Mesendoderm (in vitro differentiated cells): ENCODE measurements at regions not wholly inside any gene's neighbourhood (a gene's known extent, or its start where the extent isn't known, plus 50 kb on each side); places are given as distances from the start of the nearest gene placed in this dataset.

ENCODE experiments used
- DNase-seq: peaks from one replicate; pipeline ENCODE4 v3.0.0; 2013
- H2AK5ac ChIP-seq: 2 replicates; pipeline ENCODE4 v1.6.1; 2013; ENCODE audit warnings: low read length, inconsistent platforms
- H2BK120ac ChIP-seq: 2 replicates; pipeline ENCODE4 v1.6.1; 2013; ENCODE audit warnings: low read depth, mild to moderate bottlenecking, low read length, moderate library complexity, mixed read lengths
- H2BK15ac ChIP-seq: replicated peaks from 2 replicates; pipeline ENCODE4 v1.6.1; 2013; ENCODE audit warnings: low read depth, mild to moderate bottlenecking, moderate library complexity
- H2BK5ac ChIP-seq: 2 replicates; pipeline ENCODE4 v1.6.1; 2013; ENCODE audit warnings: low read length, inconsistent platforms
- H3K18ac ChIP-seq: 2 replicates; pipeline ENCODE4 v1.6.1; 2013; ENCODE audit warnings: mild to moderate bottlenecking, low read length, mixed read lengths
- H3K23ac ChIP-seq: one replicate; pipeline ENCODE4 v1.6.1; 2013; ENCODE audit warnings: low read length
- H3K27ac ChIP-seq: 2 replicates; pipeline ENCODE4 v1.5.1; 2013; ENCODE audit warnings: low read depth, mild to moderate bottlenecking, inconsistent platforms, low read length, moderate library complexity
- H3K27me3 ChIP-seq: 2 replicates; pipeline ENCODE4 v1.6.1; 2013; ENCODE audit warnings: low read length, control low read depth, mild to moderate bottlenecking, inconsistent platforms; ENCODE audit not compliant: insufficient read depth, poor library complexity
- H3K36me3 ChIP-seq: 2 replicates; pipeline ENCODE4 v1.6.1; 2013; ENCODE audit warnings: low read length, inconsistent platforms; ENCODE audit not compliant: control insufficient read depth, insufficient read depth
- H3K4ac ChIP-seq: one replicate; pipeline ENCODE4 v1.6.1; 2013; ENCODE audit warnings: low read depth, mild to moderate bottlenecking, low read length, moderate library complexity
- H3K4me1 ChIP-seq: 2 replicates; pipeline ENCODE4 v1.6.1; 2013; ENCODE audit warnings: low read depth, low read length, inconsistent platforms; ENCODE audit not compliant: control insufficient read depth
- H3K4me2 ChIP-seq: 2 replicates; pipeline ENCODE4 v1.6.1; 2013; ENCODE audit warnings: low read length
- H3K4me3 ChIP-seq: 2 replicates; pipeline ENCODE4 v1.5.1; 2013; ENCODE audit warnings: mild to moderate bottlenecking, low read length
- H3K56ac ChIP-seq: one replicate; pipeline ENCODE4 v1.6.1; 2013; ENCODE audit warnings: low read length
- H3K79me1 ChIP-seq: 2 replicates; pipeline ENCODE4 v1.6.1; 2013; ENCODE audit warnings: low read length, inconsistent platforms
- H3K79me2 ChIP-seq: 2 replicates; pipeline ENCODE4 v1.6.1; 2013; ENCODE audit warnings: mild to moderate bottlenecking, low read length; ENCODE audit not compliant: control insufficient read depth, insufficient read depth
- H3K9ac ChIP-seq: 2 replicates; pipeline ENCODE4 v1.6.1; 2013; ENCODE audit warnings: low read length, inconsistent platforms
- H4K5ac ChIP-seq: one replicate; pipeline ENCODE4 v1.6.1; 2013; ENCODE audit warnings: low read length
- H4K8ac ChIP-seq: one replicate; pipeline ENCODE4 v1.6.1; 2013; ENCODE audit warnings: low read depth, mild to moderate bottlenecking, control low read depth, low read length, moderate library complexity
- WGBS: extraction: QIAGEN DNeasy Blood & Tissue Kit; methylation state at CpG from one replicate; pipeline ENCODE4 v1.1.7; 2013; ENCODE audit warnings: low lambda C conversion rate, missing lambda C conversion rate; ENCODE audit not compliant: insufficient coverage; ENCODE audit errors: extremely low coverage; 5-methylcytosine and 5-hydroxymethylcytosine counted together

DNA sequence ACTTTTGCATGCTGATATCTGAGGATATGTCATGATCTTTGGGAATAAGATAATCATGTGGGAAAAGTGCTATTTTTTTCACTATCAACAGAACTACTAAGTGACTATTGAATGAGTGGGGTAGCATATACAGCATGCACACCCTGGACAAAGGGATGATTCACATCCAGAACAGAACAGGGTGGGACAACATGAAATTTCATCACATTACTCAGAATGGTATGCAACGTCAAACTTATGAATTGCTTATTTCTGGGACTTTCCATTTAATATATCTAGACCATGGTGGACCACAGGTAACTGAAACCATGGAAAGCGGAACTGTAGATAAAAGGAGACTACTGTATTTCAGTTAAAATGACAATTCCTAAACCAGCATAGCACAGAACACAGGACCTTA is 370.0 kb downstream of the HINT1 start:
- Histone ChIP-seq H3K27ac (no peak overlapping the region), H3K4ac (no peak overlapping the region), H3K79me1 (no peaks in the 10 kb centered on the region), H3K27me3 (no peaks in the 10 kb centered on the region), H3K56ac (no peak overlapping the region), H3K4me3 (no peak overlapping the region), H4K5ac (no peak overlapping the region), H3K36me3 (no peaks in the 10 kb centered on the region), H3K9ac (no peak overlapping the region), H3K18ac (no peak overlapping the region), H2BK5ac (no peak overlapping the region), H3K4me1 (no peaks in the 10 kb centered on the region), H3K4me2 (no peak overlapping the region), H2AK5ac (no peak overlapping the region), H2BK15ac (no peak overlapping the region), H2BK120ac (no peak overlapping the region), H3K23ac (no peak overlapping the region), H3K79me2 (no peaks in the 10 kb centered on the region), H4K8ac (no peak overlapping the region)
- no CpG with 5 or more reads among the region's 2 CpGs for WGBS
- DNase-seq, result no peak

DNA sequence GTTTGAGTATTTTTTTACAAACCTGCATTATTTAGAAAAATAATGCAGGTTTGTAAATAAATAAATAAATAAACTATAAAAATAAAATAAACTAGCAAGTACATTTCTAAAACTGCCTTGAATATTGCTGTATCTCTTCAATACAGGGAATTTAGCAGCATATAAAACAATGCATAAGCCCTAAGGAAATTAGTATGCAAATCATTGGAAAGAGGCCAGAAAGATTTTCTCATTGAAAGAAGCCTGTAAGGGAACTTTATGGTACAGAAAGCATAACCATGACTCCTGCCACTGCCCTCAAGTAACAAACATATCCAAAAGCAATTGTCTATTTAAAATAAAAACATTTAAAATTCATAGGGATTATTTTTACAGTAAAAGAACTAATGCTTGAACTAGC is 387.3 kb downstream of the HINT1 start:
- Histone ChIP-seq H3K4me1 (no peaks in the 10 kb centered on the region), H3K9ac (no peak overlapping the region), H2BK15ac (no peak overlapping the region), H4K8ac (no peak overlapping the region), H3K4me3 (no peak overlapping the region), H2BK120ac (no peak overlapping the region), H3K27ac (no peak overlapping the region), H2BK5ac (no peak overlapping the region), H3K56ac (no peak overlapping the region), H3K18ac (no peak overlapping the region), H3K36me3 (no peaks in the 10 kb centered on the region), H3K27me3 (no peaks in the 10 kb centered on the region), H3K79me1 (no peaks in the 10 kb centered on the region), H3K4ac (no peak overlapping the region), H4K5ac (no peak overlapping the region), H3K79me2 (no peaks in the 10 kb centered on the region), H2AK5ac (no peak overlapping the region), H3K23ac (no peak overlapping the region), H3K4me2 (no peak overlapping the region)
- DNase-seq, result no peak

DNA sequence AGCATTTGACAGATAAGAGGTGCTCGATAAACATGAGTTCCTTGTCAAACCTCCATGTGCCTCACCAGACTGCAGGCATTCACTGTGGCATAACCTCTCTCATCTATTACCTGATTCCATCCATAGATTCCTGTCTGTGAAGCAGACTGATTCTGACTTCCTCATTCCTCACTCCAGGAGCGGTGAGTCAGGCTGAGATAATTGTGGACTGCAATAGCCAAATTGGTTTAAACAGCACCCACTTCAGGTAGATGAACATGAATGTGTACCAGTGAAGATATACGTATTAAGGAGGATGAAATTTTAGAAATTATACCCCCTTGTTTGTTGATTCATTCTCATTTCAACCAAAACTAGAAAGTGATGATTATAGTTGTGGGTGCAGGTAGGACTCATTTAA is 391.2 kb downstream of the HINT1 start:
- H2BK5ac ChIP-seq, result no peak overlapping the region
- no peak overlapping the region for H4K5ac ChIP-seq
- H3K9ac ChIP-seq, result no peak overlapping the region
- no peak overlapping the region for H2BK120ac ChIP-seq
- no peak overlapping the region for H2BK15ac ChIP-seq
- no peaks in the 10 kb centered on the region for H3K4me1 ChIP-seq
- no peak overlapping the region for H3K18ac ChIP-seq
- H3K36me3 ChIP-seq, result no peaks in the 10 kb centered on the region
- DNase-seq, result peak; percentile 82
- no peak overlapping the region for H3K56ac ChIP-seq
- H4K8ac ChIP-seq, result no peak overlapping the region
- H3K27me3 ChIP-seq, result no peaks in the 10 kb centered on the region
- H3K4me2 ChIP-seq, result no peak overlapping the region
- H3K79me1 ChIP-seq, result no peaks in the 10 kb centered on the region
- no peak overlapping the region for H3K4ac ChIP-seq
- H2AK5ac ChIP-seq, result no peak overlapping the region
- no peak overlapping the region for H3K27ac ChIP-seq
- no peak overlapping the region for H3K4me3 ChIP-seq
- H3K23ac ChIP-seq, result no peak overlapping the region
- no peaks in the 10 kb centered on the region for H3K79me2 ChIP-seq
- WGBS, result no CpG with 5 or more reads among the region's 3 CpGs

DNA sequence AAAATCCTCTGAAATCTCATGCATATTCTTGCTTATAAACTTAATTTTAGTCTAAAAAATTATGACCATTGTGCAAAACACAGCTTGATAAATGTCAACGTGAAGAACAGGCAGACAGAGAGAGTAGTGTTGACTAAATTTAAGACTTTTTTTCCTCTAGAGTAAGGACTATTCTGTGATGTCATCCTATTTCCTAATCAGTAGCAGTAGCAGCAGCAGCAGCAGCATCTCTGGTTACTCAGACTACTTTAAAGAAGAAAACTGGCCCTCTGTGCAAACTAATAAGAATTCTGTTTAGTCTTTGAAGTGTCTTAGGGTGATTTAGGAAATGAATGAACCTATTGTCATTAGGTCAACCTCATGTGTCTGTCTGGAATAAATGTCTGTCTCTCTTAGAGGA is 403.0 kb downstream of the HINT1 start:
- Histone ChIP-seq H2AK5ac (no peak overlapping the region), H3K4me3 (no peak overlapping the region), H3K79me1 (no peaks in the 10 kb centered on the region), H4K5ac (no peak overlapping the region), H3K4me2 (no peak overlapping the region), H3K4ac (no peak overlapping the region), H2BK15ac (no peak overlapping the region), H2BK5ac (no peak overlapping the region), H3K23ac (no peak overlapping the region), H4K8ac (no peak overlapping the region), H3K18ac (no peak overlapping the region), H3K36me3 (no peaks in the 10 kb centered on the region), H3K27ac (no peak overlapping the region), H3K9ac (no peak overlapping the region), H3K27me3 (no peaks in the 10 kb centered on the region), H3K4me1 (no peaks in the 10 kb centered on the region), H3K79me2 (no peaks in the 10 kb centered on the region), H2BK120ac (no peak overlapping the region), H3K56ac (no peak overlapping the region)
- no peak for DNase-seq
- WGBS, result no CpG with 5 or more reads among the region's 1 CpG

DNA sequence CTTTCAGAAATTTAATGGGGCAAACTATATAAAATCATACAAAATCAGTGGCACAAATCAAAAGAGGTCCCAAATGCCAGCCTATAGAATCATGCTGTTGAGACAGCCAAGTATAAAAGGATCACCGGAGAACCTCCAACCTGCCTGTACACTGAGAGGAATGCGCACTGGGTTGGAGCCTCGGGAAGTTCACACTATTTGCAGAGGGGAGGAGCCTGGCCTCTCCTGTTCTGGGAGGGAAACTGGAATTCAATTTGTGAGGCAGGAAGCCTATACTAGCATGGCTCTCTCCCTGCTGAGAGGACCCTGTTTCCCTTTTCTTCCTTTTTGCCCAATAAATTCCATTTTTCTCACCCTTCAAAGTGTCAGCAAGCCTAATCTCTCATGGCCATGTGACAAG is 406.0 kb downstream of the HINT1 start:
- Histone ChIP-seq H3K4ac (no peak overlapping the region), H3K27ac (no peak overlapping the region), H3K36me3 (no peaks in the 10 kb centered on the region), H3K18ac (no peak overlapping the region), H3K27me3 (no peaks in the 10 kb centered on the region), H3K79me1 (no peaks in the 10 kb centered on the region), H2BK5ac (no peak overlapping the region), H2BK15ac (no peak overlapping the region), H3K9ac (no peak overlapping the region), H3K4me3 (no peak overlapping the region), H3K56ac (no peak overlapping the region), H3K4me2 (no peak overlapping the region), H3K79me2 (no peaks in the 10 kb centered on the region), H4K8ac (no peak overlapping the region), H3K23ac (no peak overlapping the region), H2AK5ac (no peak overlapping the region), H2BK120ac (no peak overlapping the region), H4K5ac (no peak overlapping the region), H3K4me1 (no peaks in the 10 kb centered on the region)
- no CpG with 5 or more reads among the region's 3 CpGs for WGBS
- DNase-seq, result peak; percentile 16

DNA sequence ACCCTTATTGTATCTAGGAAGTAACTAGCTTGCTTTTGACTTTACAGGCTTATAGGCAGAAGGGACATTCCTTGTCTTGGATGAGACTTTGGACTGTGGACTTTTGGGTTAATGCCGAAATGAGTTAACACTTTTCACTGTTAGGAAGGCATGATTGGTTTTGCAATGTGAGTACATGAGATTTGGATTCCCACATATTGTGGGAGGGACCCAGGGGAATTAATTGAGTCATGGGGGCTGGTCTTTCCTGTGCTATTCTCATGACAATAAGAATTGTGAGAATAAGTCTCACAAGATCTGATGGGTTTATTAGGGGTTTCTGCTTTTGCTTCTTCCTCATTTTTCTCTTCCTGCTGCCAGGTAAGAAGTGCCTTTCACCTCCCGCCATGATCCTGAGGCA is 417.5 kb downstream of the HINT1 start:
- Histone ChIP-seq H2BK5ac (no peak overlapping the region), H3K56ac (no peak overlapping the region), H4K8ac (no peak overlapping the region), H2AK5ac (no peak overlapping the region), H3K9ac (no peak overlapping the region), H3K79me1 (no peaks in the 10 kb centered on the region), H3K4me1 (no peaks in the 10 kb centered on the region), H3K4ac (no peak overlapping the region), H3K79me2 (no peaks in the 10 kb centered on the region), H3K27ac (no peak overlapping the region), H3K18ac (no peak overlapping the region), H4K5ac (no peak overlapping the region), H3K23ac (no peak overlapping the region), H3K36me3 (no peaks in the 10 kb centered on the region), H3K27me3 (no peaks in the 10 kb centered on the region), H3K4me2 (no peak overlapping the region), H2BK120ac (no peak overlapping the region), H3K4me3 (no peak overlapping the region), H2BK15ac (no peak overlapping the region)
- WGBS, result no CpG with 5 or more reads among the region's 2 CpGs
- DNase-seq, result no peak
